Activated CD8-positive, alpha-beta T cell treated with anti-CD3 and anti-CD28 coated beads for 36 hours (primary cell): ENCODE measurements at regions not wholly inside any gene's neighbourhood (a gene's known extent, or its start where the extent isn't known, plus 50 kb on each side); places are given as distances from the start of the nearest gene placed in this dataset.

Experiments used
- ATAC-seq: fragments of 200-7000 bp; cut with Tn5 transposase; one replicate; pipeline ENCODE4 v1.10.0; 2021; ENCODE audit warnings: mild to moderate bottlenecking, moderate library complexity
- CTCF ChIA-PET: fragments of 350-600 bp; sonication (Branson Sonifier 250); formaldehyde crosslinking; loops from one replicate; lab custom pipeline; 2021; ENCODE audit warnings: antibody characterized with exemption; lab: Charles Lee
- POLR2A ChIA-PET: fragments of 350-600 bp; sonication (Branson Sonifier 250); formaldehyde crosslinking; loops from one replicate; lab custom pipeline; 2021; ENCODE audit warnings: antibody characterized with exemption; lab: Charles Lee
- DNase-seq: peaks from one replicate; pipeline ENCODE4 v3.0.0-alpha.2; 2020
- H3K27ac Mint-ChIP-seq: one replicate; pipeline ENCODE4 v1.8.0; 2021; ENCODE audit warnings: mild to moderate bottlenecking, mixed read lengths
- H3K27me3 Mint-ChIP-seq: one replicate; pipeline ENCODE4 v1.8.0; 2021; ENCODE audit warnings: mixed read lengths
- H3K36me3 Mint-ChIP-seq: one replicate; pipeline ENCODE4 v1.8.0; 2021; ENCODE audit warnings: low read depth, mixed read lengths
- H3K4me1 Mint-ChIP-seq: one replicate; pipeline ENCODE4 v1.8.0; 2021; ENCODE audit warnings: low read depth, mixed read lengths
- H3K4me3 Mint-ChIP-seq: one replicate; pipeline ENCODE4 v1.8.0; 2021; ENCODE audit warnings: mild to moderate bottlenecking, moderate library complexity, mixed read lengths
- H3K9me3 Mint-ChIP-seq: one replicate; pipeline ENCODE4 v1.8.0; 2021; ENCODE audit warnings: mixed read lengths
- intact Hi-C: fragments of 100-400 bp; cut with micrococcal nuclease; formaldehyde crosslinking; loops from one replicate; pipeline ENCODE4 v1.10.0; 2022
- TF ChIP-seq, protein P1 (sequence below): fragments of 200-600 bp; IDR thresholded peaks from one replicate; pipeline ENCODE4 v1.8.0; 2022; ENCODE audit warnings: antibody characterized with exemption, mild to moderate bottlenecking

DNA sequence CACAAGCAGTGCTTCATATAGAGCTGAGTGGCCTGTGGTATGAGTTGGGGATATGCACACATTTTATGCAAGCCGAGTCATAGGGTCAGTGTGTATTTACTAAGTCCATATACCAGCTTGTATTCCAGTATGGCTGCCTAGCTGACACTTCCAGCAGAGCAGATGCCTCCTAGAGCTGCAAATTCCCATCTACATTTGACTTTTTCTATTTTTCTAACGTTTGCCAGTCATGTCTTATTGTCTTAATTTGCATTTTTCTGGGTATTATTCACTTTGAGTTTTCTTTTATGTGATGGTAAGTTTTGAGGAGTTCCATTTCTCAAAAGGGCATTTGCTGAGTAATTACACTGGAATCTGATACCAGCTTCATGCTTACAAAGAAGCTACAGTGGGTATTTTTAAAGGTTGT, 334.5 kb upstream of the CDH2 start:
- Mint-ChIP-seq H3K9me3 (peaks cover 5% of the 10 kb centered on the region), H3K4me3 (no peak overlapping the region), H3K4me1 (no peaks in the 10 kb centered on the region), H3K27me3 (no peaks in the 10 kb centered on the region), H3K36me3 (no peaks in the 10 kb centered on the region), H3K27ac (no peak overlapping the region)
- ChIA-PET POLR2A (no interaction called here), CTCF (no interaction called here)
- intact Hi-C loops = no loop called here
- ATAC-seq (no peak), DNase-seq (no peak)
- TF ChIP-seq, protein P1, sequence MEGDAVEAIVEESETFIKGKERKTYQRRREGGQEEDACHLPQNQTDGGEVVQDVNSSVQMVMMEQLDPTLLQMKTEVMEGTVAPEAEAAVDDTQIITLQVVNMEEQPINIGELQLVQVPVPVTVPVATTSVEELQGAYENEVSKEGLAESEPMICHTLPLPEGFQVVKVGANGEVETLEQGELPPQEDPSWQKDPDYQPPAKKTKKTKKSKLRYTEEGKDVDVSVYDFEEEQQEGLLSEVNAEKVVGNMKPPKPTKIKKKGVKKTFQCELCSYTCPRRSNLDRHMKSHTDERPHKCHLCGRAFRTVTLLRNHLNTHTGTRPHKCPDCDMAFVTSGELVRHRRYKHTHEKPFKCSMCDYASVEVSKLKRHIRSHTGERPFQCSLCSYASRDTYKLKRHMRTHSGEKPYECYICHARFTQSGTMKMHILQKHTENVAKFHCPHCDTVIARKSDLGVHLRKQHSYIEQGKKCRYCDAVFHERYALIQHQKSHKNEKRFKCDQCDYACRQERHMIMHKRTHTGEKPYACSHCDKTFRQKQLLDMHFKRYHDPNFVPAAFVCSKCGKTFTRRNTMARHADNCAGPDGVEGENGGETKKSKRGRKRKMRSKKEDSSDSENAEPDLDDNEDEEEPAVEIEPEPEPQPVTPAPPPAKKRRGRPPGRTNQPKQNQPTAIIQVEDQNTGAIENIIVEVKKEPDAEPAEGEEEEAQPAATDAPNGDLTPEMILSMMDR = no peak

DNA sequence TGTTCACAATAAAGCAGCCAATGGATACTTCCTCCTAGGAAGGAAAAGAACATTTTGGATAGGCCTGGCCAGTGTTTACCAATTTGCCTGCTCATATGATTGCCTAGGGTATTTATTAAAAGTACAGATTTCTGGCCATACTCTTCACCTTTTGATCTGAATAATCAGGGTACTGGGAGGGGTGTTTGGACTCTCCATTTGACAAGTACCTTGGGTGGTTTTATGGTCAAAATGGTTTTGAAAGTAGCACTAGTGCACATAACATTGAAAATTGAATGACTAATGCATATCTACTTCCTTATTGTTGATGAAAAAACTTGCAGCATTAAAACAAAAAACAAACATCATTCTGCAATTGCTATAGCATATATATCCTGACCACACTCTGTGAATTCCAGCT, 333.3 kb upstream of the CDH2 start:
- ChIA-PET CTCF (no interaction called here), POLR2A (no interaction called here)
- Mint-ChIP-seq H3K27me3 (no peaks in the 10 kb centered on the region), H3K4me1 (no peaks in the 10 kb centered on the region), H3K36me3 (no peaks in the 10 kb centered on the region), H3K27ac (no peak overlapping the region), H3K4me3 (no peak overlapping the region), H3K9me3 (peaks cover 5% of the 10 kb centered on the region)
- TF ChIP-seq, protein P1 = no peak
- DNase-seq = no peak
- no peak for ATAC-seq
- intact Hi-C loops = no loop called here

DNA sequence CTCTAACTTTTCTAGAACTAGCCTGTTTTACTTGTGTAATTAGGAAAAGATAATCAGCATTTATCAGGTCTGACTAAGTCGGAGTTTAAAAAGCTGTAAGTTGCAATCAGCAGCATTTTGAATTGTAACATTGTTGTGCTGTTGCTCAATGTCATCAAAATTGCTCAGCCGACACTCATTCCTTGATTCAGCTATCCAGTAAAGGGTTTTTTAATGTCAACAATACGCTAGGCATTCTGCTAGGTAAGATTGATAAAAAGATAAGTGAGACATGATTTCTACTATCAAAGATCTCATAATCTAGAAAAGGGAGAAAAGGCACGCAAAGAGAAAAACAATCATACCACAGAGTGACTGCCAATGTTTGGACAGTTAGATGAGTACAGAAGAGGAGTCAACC, 327.1 kb upstream of the CDH2 start:
- H3K9me3 Mint-ChIP-seq = no peaks in the 10 kb centered on the region
- DNase-seq (no peak), ATAC-seq (no peak)
- CTCF ChIA-PET = no interaction called here
- no peak overlapping the region for H3K4me3 Mint-ChIP-seq
- no peak overlapping the region for H3K27ac Mint-ChIP-seq
- TF ChIP-seq, protein P1 = no peak
- intact Hi-C loops = no loop called here
- no peaks in the 10 kb centered on the region for H3K36me3 Mint-ChIP-seq
- no peaks in the 10 kb centered on the region for H3K27me3 Mint-ChIP-seq
- POLR2A ChIA-PET = no interaction called here
- H3K4me1 Mint-ChIP-seq = no peaks in the 10 kb centered on the region

DNA sequence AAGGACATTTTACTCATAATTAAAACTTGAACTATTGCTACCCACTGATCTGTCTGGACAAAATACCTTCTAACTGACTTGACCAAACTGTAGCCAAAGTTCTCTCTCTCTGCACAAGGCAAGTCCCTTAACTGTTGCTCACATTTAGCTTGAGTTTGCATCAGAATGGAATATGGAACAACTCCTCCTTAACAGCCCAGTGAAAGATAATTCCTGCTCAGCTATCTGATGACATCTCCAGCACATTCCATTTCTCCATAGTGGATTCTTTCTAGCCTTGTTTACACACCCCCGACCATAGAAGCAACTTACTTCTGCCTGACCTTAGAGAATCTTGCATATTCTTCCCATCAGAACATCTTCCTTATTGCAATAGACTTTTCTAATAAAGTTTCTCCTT, 317.2 kb upstream of the CDH2 start:
- Mint-ChIP-seq H3K27me3 (no peaks in the 10 kb centered on the region), H3K4me3 (no peak overlapping the region), H3K4me1 (no peaks in the 10 kb centered on the region), H3K9me3 (peaks cover 6% of the 10 kb centered on the region), H3K36me3 (no peaks in the 10 kb centered on the region), H3K27ac (no peak overlapping the region)
- DNase-seq (no peak), ATAC-seq (no peak)
- ChIA-PET CTCF (no interaction called here), POLR2A (no interaction called here)
- TF ChIP-seq, protein P1 = no peak
- intact Hi-C loops = no loop called here

DNA sequence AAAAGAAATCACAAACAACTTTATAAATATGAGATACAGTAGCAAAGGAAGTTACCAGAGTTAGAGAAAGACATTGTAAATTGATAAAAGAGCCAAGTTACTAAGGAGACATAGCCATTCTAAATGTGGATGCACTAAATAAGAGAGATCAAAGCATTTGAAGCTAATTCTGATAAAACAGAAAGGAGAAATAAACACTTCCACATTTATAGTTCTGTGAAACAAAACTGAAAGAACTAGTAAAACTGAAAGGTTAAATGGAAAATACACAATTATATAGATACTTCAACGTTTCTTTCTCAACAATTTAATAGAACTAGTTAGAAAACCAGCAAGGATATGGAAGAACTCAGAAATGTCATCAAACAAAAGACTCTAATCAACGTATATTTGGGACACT, 309.0 kb upstream of the CDH2 start:
- peaks cover 16% of the 10 kb centered on the region for H3K9me3 Mint-ChIP-seq
- TF ChIP-seq, protein P1 = no peak
- ChIA-PET POLR2A (no interaction called here), CTCF (no interaction called here)
- H3K4me3 Mint-ChIP-seq = no peak overlapping the region
- H3K4me1 Mint-ChIP-seq = no peaks in the 10 kb centered on the region
- no peak for ATAC-seq
- DNase-seq = no peak
- H3K27me3 Mint-ChIP-seq = no peaks in the 10 kb centered on the region
- intact Hi-C loops = no loop called here
- H3K27ac Mint-ChIP-seq = no peak overlapping the region
- H3K36me3 Mint-ChIP-seq = no peaks in the 10 kb centered on the region
